NCI-H82 treated with DMSO at 0.1 percent for 48 hours (cell line): ENCODE measurements at regions not wholly inside any gene's neighbourhood (a gene's known extent, or its start where the extent isn't known, plus 50 kb on each side); places are given as distances from the start of the nearest gene placed in this dataset.
"Not testable (repeated sequence)": the region's sequence is repeated elsewhere in the genome, so short reads cannot be mapped to it uniquely, and the experiment has no call there.

ENCODE experiments used
- DNase-seq: peaks from one replicate; lab custom pipeline; 2025; ENCODE audit not compliant: unreplicated experiment; lab: John Stamatoyannopoulos, UW

DNA sequence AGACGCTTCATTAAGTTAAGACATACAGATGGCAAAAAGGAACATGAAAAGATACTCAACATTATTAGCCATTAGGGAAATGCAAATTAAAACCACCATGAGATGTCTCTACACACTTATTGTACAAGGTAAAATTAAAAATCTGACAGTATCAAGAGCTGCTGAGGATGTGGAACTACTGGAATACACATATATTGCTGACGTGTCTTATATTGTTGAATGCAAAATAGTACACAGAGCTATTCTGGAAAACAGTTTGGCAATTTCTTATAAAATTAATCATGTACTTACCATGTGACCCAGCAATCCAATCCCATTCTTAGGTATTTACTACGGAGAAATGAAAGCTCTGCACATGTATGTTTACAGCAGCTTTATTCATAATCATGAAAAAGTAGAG lies 742.5 kb downstream of the TBC1D22A start:
- DNase-seq, result no peak

DNA sequence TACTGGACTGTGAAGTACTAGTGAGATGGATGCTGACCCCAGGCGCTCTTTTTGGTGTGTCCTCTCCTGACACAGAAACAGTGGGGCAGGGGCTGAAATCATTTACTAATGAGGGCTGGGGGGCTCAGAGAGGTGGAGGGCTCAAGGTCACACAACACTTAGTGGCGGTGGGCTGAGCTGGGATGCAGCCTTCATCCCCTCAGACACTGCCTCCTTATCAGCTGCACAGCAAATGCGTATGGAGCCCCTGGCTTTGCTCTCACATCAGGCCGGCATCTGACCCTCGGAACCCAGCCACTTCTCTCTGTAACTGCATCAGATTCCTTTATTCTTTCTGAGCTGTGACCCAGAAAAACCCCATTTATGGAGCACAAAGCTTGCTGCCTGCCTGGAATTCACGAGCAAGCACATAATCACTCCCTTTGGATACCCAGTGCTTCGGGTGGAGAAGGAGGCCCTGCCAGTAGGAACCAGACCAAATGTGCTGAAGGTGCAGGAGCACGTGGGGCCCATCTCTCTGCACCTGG lies 736.6 kb downstream of the TBC1D22A start:
- no peak for DNase-seq

DNA sequence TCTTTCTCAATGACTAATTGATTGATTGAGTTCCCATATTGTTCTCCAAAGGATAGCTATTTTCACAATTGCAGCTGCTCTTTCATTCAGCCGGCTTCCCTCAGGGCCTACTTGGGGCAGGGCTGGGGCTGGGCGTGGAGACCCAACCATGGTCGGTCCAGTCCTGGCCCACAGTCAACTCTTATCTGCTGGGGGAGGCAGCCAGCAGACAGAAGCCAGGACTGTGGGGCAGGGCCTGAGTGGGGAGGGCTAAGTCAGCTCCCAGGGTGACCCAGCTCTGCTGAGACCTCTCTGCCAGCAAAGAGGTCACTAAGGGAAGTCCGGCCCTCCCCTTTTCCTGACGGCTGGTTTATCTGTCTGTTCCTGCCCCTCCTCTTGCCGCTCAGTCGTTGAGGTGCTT lies 735.2 kb downstream of the TBC1D22A start:
- no peak for DNase-seq

DNA sequence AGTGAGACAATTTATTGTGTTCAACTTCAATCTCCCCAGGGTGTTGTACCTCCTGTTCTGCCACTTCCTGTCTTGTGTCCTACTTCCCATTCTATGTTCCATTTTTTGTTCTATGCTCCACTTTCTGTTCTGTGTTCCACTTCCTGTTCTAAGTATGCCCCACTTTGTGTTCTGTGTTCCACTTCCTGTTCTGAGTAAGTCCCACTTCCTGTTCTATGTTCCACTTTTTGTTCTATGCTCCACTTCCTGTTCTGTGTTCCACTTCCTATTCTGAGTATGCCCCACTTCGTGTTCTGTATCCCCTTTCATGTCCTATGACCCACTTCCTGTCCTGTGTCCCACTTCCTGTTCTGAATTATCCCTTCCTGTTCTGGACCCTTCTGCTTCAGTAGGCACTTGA lies 732.7 kb downstream of the TBC1D22A start:
- DNase-seq, result no peak

DNA sequence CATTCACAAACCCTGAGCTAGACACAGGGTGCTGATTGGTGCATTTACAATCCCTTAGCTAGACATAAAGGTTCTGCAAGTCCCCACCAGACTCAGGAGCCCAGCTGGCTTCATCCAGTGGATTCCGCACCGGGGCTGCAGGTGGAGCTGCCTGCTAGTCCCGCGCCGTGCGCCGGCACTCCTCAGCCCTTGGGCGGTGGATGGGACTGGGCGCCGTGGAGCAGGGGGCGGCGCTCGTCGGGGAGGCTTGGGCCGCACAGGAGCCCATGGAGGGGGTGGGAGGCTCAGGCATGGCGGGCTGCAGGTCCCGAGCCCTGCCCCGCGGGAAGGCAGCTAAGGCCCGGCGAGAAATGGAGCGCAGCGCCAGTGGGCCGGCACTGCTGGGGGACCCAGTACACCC lies 725.7 kb downstream of the TBC1D22A start:
- not testable (repeated sequence) for DNase-seq

GRCh38 chr22:47486569-47487312 lies 724.3 kb downstream of the TBC1D22A start:
- DNase-seq, result no peak

- no peak for DNase-seq
These were observed 722.6 kb downstream of the TBC1D22A start for GRCh38 chr22:47484960-47485569.

GRCh38 chr22:47476231-47476630 lies 713.8 kb downstream of the TBC1D22A start:
- DNase-seq, result no peak

DNA sequence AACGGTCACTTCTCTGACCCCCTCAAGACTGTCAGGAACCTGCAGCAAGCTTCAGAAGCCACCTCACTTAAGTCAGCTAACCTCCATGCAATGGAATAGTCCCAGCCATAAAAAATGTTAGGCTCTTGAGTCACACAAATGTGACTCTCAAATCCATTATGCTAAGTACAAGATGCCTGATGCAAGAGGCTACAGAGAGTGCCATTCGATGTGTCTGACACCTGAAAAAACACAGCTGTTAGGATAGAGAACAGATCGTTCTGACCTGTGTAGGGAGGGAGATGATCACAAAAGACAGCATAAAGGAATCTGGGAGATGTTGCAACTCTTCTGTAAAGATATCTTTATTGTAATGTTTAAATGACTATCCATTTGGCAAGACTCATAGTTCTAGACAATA lies 712.4 kb downstream of the TBC1D22A start:
- no peak for DNase-seq

DNA sequence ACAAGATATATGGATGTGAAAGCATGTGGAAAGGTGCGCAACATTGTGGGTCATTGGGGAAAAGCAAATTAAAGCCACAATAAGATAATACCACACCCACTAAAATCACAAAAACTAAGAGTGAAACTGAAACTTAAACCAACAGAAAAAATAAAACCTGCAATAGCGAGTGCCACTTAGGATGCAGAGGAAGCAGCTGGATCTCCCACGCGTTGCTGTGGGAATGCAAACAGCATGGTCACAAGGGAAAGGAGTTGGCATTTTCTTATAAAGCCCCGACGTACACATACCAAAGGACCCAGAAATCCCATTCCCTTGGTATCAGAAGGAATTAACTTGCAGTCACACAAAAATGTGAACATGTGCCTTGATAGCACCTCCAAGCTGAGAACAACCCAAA lies 712.0 kb downstream of the TBC1D22A start:
- DNase-seq, result no peak

DNA sequence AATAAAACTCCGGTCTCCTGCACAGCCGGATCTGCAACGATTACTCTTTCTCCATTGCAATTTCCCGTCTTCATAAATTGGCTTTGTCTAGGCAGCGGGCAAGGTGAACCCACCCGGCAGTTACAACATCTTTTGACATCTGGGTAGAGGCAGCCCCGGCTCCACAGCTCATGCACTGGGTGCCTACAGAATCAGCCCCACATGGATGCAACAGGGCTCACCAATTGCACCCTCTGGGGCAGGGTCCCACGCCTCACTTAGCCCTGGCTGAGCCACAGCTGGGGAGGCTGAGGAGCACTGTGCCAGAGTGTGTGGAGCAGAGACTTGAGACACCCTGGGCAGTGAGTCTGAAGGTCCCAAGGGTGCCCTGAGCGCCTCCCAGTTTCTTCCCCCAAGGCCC lies 710.2 kb downstream of the TBC1D22A start:
- DNase-seq, result no peak

- no peak for DNase-seq
These were observed 709.0 kb downstream of the TBC1D22A start for GRCh38 chr22:47471406-47471805.

DNA sequence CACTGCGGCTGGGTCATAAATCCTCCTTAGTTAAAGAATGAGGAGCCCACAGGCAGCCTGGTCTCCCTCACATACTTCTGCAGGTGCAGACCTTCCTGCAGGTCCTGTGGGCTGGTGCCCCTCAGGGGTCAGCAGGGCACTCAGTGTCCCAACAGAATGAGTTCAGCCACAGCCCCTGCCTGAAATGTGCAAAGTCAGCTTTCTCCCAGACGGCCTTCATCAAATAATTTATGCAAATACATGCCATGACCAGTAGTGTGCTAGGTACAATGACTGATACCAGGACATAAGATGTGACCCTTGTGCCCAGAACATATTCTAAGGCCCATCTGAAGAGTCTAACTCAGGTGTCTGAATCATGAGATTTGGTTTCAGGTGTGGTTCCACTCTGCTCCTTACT lies 703.4 kb downstream of the TBC1D22A start:
- DNase-seq, result no peak

DNA sequence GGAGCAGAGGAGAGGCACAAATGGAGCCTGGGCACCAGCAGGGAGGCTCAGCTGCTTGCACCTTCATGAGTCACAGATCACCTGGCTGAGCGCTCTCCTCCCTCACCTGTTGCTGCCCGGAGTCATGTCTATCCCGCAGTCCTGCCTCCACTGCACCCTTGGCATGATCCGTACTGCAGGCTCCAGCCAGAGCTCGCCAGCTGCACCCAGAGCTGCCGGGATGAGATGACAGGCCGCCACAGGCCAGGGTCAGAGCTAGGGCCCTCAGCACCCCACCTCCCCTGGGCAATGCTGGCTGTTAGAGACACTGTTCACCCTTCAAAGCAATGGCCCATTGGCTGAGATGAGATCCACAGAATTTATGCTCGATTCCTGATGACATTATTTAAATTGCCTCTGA lies 702.8 kb downstream of the TBC1D22A start:
- no peak for DNase-seq

DNA sequence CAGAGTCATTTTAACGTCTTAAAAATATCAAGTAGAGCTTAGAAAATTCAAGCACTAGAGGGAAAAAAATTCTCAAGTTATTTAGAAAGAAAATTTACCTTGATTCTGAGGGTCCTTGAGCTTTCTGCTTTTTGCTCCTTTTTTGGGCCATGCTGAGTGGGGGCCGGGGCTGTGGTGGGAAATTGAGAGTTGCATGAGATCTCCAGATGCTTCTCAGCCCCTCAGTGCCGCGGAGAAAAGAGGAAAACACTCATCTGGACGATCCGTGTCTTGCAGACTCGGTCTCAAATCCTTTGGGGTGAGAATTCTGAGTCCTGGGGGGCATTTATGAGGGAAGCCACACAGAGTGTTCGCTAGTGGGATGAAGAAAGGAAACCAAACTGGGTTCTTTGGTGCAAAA lies 700.8 kb downstream of the TBC1D22A start:
- DNase-seq, result no peak

DNA sequence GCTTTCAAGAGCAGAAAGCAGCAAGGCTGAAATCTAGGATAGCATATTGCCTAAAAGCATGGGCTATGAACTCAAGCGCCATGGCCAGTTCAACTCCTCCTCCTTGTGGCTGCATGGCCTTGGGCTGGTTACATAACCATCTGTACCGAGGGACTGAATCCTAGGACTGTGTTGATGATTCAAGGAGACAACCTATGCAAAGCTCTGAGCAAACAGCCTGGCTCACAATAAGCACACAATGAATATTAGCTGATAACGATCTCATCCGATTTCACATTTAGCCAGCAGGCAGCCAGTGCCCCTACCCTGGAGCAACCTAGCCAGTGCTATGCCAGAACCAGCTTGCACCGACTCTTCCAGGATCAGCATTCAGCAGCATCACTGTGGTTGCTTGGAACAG lies 698.4 kb downstream of the TBC1D22A start:
- no peak for DNase-seq

GRCh38 chr22:47460176-47460575 lies 697.7 kb downstream of the TBC1D22A start:
- no peak for DNase-seq

DNA sequence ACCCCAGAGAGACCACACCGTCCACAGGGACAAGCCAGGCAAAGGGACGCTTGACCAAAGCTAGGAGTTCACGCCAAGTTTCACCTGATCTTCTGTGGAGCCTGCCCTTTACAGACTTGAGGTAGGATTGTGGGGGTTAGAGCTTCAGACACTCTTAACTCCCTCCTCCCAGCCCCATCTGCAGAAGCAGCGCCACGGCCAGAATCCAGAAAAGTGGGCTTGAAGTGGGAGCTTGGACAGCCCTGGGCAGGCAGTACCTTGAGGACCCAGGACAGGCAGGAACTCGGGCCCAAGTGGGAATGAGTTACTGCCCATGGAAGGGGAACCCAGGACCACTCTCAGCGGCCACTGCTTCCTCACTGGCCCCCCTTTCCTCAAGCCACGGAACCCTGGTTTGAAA lies 695.9 kb downstream of the TBC1D22A start:
- no peak for DNase-seq

DNA sequence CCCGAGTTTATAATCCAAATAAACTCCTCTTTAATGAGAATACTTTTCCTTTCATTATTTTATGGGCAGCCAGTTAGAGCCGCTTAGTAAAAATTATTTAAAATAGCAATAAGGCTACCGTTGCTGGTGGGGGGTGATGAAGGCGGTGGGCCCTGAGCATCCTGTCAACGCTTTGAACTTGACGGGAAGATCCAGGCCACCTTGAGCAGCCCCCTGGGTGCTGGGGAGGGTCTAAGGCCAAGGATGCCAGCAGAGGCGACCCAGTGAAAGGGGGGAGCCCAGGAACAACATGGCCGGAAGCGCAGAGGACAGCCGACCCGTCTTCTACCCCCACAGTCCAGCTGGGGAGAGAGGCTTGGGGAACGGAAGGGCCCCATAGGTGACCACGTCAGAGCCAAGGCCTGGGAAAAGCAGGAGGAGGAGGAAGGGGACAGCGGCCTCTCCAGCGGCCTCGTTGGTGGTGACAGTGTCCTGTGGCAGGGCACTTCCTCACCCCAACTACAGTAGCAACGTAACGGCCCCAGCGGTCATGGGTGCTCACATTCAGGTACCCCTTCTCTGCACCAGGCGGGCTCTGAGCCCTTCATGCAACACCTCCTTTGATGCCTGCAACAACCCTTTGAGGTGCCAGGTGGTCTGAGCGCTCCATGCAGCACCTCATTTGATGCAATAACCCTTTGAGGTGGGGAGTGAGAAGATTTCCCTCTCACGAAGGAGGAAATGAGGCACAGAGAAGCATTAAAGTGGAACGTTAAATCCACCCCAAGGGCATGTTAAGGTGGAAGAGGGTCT lies 695.3 kb downstream of the TBC1D22A start:
- DNase-seq, result no peak

GRCh38 chr22:47457021-47457420 lies 694.6 kb downstream of the TBC1D22A start:
- no peak for DNase-seq

DNA sequence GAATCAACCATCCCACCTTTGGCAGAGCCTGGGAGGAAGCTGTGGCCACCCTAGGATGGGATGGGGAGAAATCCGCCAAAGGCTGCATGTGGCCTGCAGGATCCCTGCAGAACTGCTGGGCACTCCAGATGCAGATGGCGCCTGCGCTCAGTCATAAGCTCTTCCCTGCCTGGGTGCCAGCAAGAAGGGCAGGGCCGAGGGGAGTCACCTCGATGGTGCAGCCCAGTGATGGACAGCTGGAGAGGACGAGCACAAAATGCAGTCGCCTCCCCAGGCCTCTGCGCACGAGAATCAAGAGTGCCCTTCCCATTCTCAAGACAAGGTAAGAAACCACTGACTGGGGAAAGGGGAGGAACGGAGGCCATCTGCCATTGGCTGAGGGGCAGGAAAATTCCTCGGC lies 693.6 kb downstream of the TBC1D22A start:
- DNase-seq, result no peak

DNA sequence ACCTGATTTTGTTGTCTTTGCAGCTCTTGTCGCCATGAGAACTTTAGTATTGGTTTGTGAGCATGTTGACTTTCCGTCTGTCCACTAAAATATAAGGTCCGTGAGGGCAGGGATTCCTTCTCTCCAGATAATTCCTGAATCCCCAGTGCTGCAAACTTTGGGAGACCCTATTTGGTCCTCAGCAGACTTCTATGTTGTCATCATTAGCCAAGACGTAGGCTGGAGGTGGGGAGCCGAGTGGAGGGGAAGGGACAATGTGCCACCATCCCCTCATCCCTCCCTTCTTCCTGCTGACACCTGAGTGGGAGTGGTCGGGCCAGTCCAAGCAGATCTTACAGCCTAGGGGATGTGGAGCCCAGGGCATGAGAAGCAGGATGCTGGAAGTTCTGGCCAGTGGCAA lies 690.6 kb downstream of the TBC1D22A start:
- no peak for DNase-seq
